Colonic mucosa (tissue), 4 donors: ENCODE measurements at regions not wholly inside any gene's neighbourhood (a gene's known extent, or its start where the extent isn't known, plus 50 kb on each side); places are given as distances from the start of the nearest gene placed in this dataset.

Source experiments
- DNase-seq: peaks from one replicate; pipeline ENCODE4 v3.0.0-alpha.2; 2020
- H3K27ac ChIP-seq: fragments of 200-600 bp; one replicate; pipeline ENCODE4 v1.8.0; 2021
- H3K27me3 ChIP-seq: fragments of 200-600 bp; one replicate; pipeline ENCODE4 v1.8.0; 2021
- H3K36me3 ChIP-seq: fragments of 200-600 bp; one replicate; pipeline ENCODE4 v1.8.0; 2021
- H3K4me1 ChIP-seq: fragments of 200-600 bp; one replicate; pipeline ENCODE4 v1.8.0; 2021; ENCODE audit warnings: mild to moderate bottlenecking
- H3K4me3 ChIP-seq: fragments of 200-600 bp; one replicate; pipeline ENCODE4 v1.8.0; 2021
- H3K9ac ChIP-seq, 2 donors: one replicate each; pipeline ENCODE4 v1.7.0; 2013; ENCODE audit warnings: control low read depth in 2 of 2, low read depth in 2 of 2, low read length in 2 of 2
- H3K9me3 ChIP-seq: fragments of 200-600 bp; one replicate; pipeline ENCODE4 v1.8.0; 2021
- CTCF ChIP-seq: fragments of 200-600 bp; IDR thresholded peaks from one replicate; pipeline ENCODE4 v1.8.0; 2022; ENCODE audit warnings: antibody characterized with exemption, mild to moderate bottlenecking
- intact Hi-C: fragments of 100-400 bp; cut with DNase I; formaldehyde crosslinking; loops from one replicate; pipeline ENCODE4 v1.14.1; 2022
- donor health status: healthy.
- donor health status: DM: no; HTN: no; CAD: no.
- donor health status: DM: no; HTN: no; CAD: no.

DNA sequence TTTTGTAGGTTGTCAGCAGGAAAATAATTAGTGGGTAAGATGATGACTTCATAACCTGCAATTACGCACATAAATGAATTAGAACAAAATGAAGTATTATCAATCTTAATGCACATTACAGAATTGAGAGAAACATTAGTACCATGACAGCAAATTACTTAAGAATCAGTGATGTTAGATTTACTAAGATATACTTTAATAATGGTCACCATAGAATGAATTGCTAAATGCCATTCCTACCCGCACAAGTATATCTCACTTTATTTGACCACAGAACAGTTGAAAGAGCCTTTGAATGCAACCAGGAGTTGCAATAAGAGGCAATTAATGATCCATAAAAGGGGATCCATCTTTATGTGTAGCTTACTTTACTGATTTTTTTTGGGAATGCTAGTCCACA, 816.4 kb upstream of the AGA start:
- H3K36me3 ChIP-seq, result no peaks in the 10 kb centered on the region
- H3K4me3 ChIP-seq, result no peak overlapping the region
- no peak overlapping the region for H3K27ac ChIP-seq
- no peaks in the 10 kb centered on the region for H3K27me3 ChIP-seq
- no peaks in the 10 kb centered on the region for H3K4me1 ChIP-seq
- no peak for TF ChIP-seq CTCF
- no peak overlapping the region for H3K9ac ChIP-seq
- H3K9me3 ChIP-seq, result no peaks in the 10 kb centered on the region
- intact Hi-C loops, result no loop called here
- DNase-seq, result no peak

DNA sequence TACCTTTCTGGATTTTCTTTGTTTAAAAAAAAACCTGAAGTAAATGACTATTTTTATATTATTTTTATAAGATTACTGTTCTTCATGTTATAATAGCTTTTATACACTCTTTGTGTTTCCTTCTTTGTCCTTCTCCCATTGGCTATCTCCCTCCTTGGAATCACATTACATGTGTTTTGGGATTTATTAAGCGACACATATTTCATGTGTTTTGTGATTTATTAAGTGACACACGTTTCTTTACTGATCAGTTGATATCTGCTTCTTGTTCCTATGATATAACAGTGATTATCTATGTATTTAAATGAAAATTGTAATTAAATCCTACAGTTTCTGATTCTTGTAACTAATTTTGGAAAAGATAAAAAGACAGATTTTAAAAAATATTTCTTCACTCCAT, 817.3 kb upstream of the AGA start:
- Histone ChIP-seq H3K4me3 (no peak overlapping the region), H3K9me3 (no peaks in the 10 kb centered on the region), H3K36me3 (no peaks in the 10 kb centered on the region), H3K9ac (no peak overlapping the region), H3K27me3 (no peaks in the 10 kb centered on the region), H3K4me1 (no peaks in the 10 kb centered on the region), H3K27ac (no peak overlapping the region)
- intact Hi-C loops, result no loop called here
- DNase-seq, result no peak
- TF ChIP-seq CTCF, result no peak

DNA sequence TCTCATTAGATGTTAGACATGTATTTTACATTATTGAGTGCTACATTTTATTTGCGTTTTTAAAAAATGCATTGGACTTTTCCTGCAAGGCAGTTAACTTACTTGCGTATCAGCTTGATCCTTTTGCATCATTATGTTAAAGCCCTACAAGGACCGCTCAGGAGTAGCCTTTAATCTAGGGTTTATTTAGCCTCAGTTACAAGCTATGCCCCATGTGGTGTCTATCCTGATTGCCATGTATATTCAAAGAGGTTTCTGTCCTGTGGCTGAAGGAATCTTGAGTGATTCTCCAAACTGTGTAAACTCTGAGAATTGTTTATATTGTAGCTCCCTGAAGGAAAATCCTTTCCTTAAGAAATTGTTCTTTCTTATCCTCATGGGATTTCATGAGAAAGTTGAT, 821.8 kb upstream of the AGA start:
- intact Hi-C loops, result no loop called here
- DNase-seq, result no peak
- Histone ChIP-seq H3K9me3 (no peaks in the 10 kb centered on the region), H3K9ac (no peak overlapping the region), H3K36me3 (no peaks in the 10 kb centered on the region), H3K27ac (no peak overlapping the region), H3K4me3 (no peak overlapping the region), H3K4me1 (no peaks in the 10 kb centered on the region), H3K27me3 (no peaks in the 10 kb centered on the region)
- no peak for TF ChIP-seq CTCF

- intact Hi-C loops, result no loop called here
- TF ChIP-seq CTCF, result no peak
- Histone ChIP-seq H3K4me3 (no peak overlapping the region), H3K27ac (no peak overlapping the region), H3K36me3 (no peaks in the 10 kb centered on the region), H3K9ac (no peak overlapping the region), H3K9me3 (no peaks in the 10 kb centered on the region), H3K27me3 (no peaks in the 10 kb centered on the region), H3K4me1 (no peaks in the 10 kb centered on the region)
- no peak for DNase-seq
Observed at GRCh38 chr4:178271386-178271785, 829.1 kb upstream of the AGA start.

DNA sequence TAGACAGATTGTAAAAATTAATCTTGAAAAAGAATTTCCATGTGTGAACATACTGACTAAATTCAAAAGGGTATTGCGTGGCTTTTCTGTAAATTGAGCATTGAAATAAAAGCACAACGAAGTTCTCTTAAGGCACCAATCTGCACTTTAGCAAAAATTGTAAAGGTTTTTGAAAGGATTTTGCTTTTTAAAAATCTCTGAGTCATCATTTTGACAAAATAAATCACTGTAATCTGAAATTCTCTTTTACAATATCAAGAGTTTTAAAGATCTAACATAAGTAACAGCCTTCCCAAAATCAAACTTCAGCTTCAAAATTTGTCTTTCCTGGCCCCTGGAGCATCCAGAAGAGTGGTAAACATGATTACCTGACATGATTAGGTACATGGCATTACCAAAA, 830.9 kb upstream of the AGA start:
- Histone ChIP-seq H3K36me3 (no peaks in the 10 kb centered on the region), H3K27me3 (no peaks in the 10 kb centered on the region), H3K9ac (no peak overlapping the region), H3K27ac (no peak overlapping the region), H3K9me3 (no peaks in the 10 kb centered on the region), H3K4me1 (no peaks in the 10 kb centered on the region), H3K4me3 (no peak overlapping the region)
- intact Hi-C loops, result no loop called here
- DNase-seq, result no peak
- no peak for TF ChIP-seq CTCF
